ENCODE measurements at regions not wholly inside any gene's neighbourhood (a gene's known extent, or its start where the extent isn't known, plus 50 kb on each side); places are given as distances from the start of the nearest gene placed in this dataset.
A peak's percentile ranks its signal among the peaks of the same experiment; 100 is the strongest.
"Not testable (repeated sequence)": the region's sequence is repeated elsewhere in the genome, so short reads cannot be mapped to it uniquely, and the experiment has no call there.

DNA sequence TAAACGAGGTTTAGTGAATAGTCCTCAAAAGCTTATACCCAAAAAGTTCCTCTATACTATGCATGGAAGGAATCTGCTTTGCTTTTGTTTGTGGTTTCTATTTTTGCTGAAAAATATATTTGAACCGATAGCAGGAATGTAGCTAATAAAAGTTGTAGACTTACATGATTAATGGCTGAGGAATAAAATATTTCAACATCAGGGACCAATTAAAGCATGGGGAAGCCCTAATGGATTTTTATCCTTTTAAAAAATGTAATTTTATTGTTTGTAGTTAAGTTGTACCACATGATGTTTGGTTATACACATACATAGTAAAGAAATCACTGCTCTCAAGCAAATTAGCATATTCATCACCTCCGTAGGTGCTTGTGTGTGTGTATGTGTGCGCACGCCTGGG, 295.3 kb upstream of the CNTN5 start:
- no peak overlapping the region for H3K4me3 ChIP-seq (ENCODE audit: low read depth, low read length)
- no peak for DNase-seq

DNA sequence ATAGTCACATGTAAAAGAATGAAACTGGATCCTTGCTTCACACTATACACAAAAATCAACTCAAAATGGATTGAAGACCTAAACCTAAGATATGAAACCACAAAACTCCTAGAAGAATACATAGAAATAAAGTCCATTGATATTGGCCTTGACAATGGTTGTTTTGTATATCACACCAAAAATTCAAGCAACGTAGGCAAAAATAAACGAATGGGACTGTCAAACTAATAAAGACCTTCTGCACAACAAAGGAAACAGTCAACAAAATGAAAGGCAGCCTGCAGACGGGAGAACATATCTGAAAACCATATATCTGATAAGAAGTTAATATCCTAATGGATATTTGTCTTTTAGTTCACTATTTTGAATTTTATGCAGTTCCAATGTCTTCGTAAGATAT, 292.3 kb upstream of the CNTN5 start:
- Histone ChIP-seq H3K9me3 (peaks cover 3% of the 10 kb centered on the region; the same call in 1 of the 2 replicates), H3K27me3 (no peaks in the 10 kb centered on the region), H3K4me1 (peaks cover 4% of the 10 kb centered on the region; the same call in 1 of the 2 replicates), H3K36me3 (no peaks in the 10 kb centered on the region), H3K4me3 (ENCODE audit: low read depth, low read length) (no peak overlapping the region)
- no peak for DNase-seq
- TF ChIP-seq, protein P1, sequence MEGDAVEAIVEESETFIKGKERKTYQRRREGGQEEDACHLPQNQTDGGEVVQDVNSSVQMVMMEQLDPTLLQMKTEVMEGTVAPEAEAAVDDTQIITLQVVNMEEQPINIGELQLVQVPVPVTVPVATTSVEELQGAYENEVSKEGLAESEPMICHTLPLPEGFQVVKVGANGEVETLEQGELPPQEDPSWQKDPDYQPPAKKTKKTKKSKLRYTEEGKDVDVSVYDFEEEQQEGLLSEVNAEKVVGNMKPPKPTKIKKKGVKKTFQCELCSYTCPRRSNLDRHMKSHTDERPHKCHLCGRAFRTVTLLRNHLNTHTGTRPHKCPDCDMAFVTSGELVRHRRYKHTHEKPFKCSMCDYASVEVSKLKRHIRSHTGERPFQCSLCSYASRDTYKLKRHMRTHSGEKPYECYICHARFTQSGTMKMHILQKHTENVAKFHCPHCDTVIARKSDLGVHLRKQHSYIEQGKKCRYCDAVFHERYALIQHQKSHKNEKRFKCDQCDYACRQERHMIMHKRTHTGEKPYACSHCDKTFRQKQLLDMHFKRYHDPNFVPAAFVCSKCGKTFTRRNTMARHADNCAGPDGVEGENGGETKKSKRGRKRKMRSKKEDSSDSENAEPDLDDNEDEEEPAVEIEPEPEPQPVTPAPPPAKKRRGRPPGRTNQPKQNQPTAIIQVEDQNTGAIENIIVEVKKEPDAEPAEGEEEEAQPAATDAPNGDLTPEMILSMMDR (IDR thresholded peaks at IDR 0.05; ENCODE audit: low read depth, low read length), result no peak

More for the DNA sequence above, 295.3 kb upstream of the CNTN5 start:
- Histone ChIP-seq H3K9me3 (no peaks in the 10 kb centered on the region), H3K4me1 (no peaks in the 10 kb centered on the region), H3K36me3 (no peaks in the 10 kb centered on the region), H3K27me3 (no peaks in the 10 kb centered on the region)
- TF ChIP-seq, protein P1 (IDR thresholded peaks at IDR 0.05; ENCODE audit: low read depth, low read length), result no peak

DNA sequence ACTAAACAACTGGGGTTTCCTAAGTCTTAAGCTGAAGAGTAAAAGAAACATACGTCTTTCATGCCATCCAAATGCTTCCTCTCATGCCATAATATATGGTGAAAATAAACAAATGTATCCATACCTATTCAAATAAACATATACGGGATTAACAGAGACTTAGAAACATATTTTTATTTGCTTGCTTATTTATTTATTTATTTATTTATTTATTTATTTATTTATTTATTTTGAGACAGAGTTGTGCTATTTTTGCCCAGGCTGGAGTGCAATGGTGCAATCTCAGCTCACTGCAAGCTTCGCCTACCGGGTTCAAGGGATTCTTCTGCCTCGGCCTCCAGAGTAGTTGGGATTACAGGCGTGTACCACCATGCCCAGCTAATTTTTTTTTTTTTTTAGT, 291.6 kb upstream of the CNTN5 start:
- Histone ChIP-seq H3K9me3 (peaks cover 3% of the 10 kb centered on the region; the same call in 1 of the 2 replicates), H3K36me3 (no peaks in the 10 kb centered on the region), H3K27me3 (no peaks in the 10 kb centered on the region), H3K4me3 (ENCODE audit: low read depth, low read length) (no peak overlapping the region), H3K4me1 (peaks cover 4% of the 10 kb centered on the region; the same call in 1 of the 2 replicates)
- TF ChIP-seq, protein P1 (IDR thresholded peaks at IDR 0.05; ENCODE audit: low read depth, low read length), result no peak
- DNase-seq, result no peak

DNA sequence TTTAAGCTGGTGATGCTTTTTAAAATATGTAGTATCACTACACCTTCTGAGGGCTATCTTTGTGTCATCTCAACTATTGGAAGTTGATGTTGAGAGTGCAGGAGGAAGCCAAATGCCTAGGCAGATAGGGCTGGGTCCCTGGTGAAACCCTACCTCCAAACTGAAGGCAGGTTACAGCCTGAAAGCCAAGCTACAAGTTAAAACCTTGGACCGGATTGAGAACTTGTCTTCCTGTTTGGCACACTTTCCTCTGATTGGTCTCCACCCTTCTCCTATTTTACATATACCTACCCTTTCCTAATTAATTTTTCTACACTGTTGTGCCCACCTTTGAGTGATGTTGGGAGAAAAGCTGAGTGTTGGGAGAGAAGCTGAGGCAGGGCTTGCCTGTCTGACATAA, 287.8 kb upstream of the CNTN5 start:
- Histone ChIP-seq H3K9me3 (peaks cover 3% of the 10 kb centered on the region; the same call in 1 of the 2 replicates), H3K36me3 (no peaks in the 10 kb centered on the region), H3K4me1 (peaks cover 9% of the 10 kb centered on the region), H3K4me3 (ENCODE audit: low read depth, low read length) (no peak overlapping the region), H3K27me3 (no peaks in the 10 kb centered on the region)
- DNase-seq, result no peak
- TF ChIP-seq, protein P1 (IDR thresholded peaks at IDR 0.05; ENCODE audit: low read depth, low read length), result no peak

DNA sequence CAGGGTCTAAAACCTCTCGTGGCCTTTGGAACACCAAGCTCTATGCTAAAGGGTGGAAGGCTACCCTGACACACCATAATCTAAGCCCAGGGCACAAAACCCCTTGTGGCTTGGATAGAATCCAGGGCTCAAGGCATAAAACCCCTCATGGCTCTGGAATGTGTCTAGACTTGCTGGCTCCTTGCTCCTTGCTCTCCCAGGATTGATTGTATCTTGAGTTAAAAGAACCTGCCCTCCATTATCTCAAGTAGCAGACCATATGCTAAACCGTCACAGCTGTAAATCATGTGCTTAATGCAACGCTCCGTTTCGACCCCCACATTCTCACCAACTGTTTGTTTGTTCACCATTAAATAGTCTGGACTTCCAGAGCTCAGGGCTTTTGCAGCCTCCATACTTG, 287.4 kb upstream of the CNTN5 start:
- peak; percentile 33 for DNase-seq
- not testable (repeated sequence) for H3K36me3 ChIP-seq; H3K27me3 ChIP-seq; H3K4me3 ChIP-seq (ENCODE audit: low read depth, low read length); H3K9me3 ChIP-seq; H3K4me1 ChIP-seq

DNA sequence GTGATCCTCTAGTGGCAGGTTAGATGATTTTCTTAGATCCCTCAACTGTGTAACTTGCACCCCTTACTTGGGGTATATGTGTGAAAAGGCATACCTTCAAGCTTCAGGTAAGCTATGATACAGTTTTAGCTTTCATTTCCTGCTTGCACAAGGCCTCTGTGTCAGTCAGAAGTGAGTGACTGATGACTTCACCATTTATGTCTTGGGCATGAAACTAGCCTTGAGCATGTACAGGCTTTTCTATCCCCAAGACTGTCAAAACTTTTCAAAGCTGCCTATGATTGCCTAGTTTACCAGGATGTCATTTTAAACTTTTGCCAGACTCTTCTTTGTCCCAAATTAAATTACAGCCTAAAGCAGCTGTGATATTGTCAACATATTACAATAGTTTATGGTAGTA, 286.1 kb upstream of the CNTN5 start:
- H3K9me3 ChIP-seq, result peaks cover 3% of the 10 kb centered on the region; the same call in 1 of the 2 replicates
- peaks cover 9% of the 10 kb centered on the region for H3K4me1 ChIP-seq
- TF ChIP-seq, protein P1 (IDR thresholded peaks at IDR 0.05; ENCODE audit: low read depth, low read length), result no peak
- no peak for DNase-seq
- H3K27me3 ChIP-seq, result no peaks in the 10 kb centered on the region
- H3K36me3 ChIP-seq, result no peaks in the 10 kb centered on the region
- H3K4me3 ChIP-seq (ENCODE audit: low read depth, low read length), result no peak overlapping the region

DNA sequence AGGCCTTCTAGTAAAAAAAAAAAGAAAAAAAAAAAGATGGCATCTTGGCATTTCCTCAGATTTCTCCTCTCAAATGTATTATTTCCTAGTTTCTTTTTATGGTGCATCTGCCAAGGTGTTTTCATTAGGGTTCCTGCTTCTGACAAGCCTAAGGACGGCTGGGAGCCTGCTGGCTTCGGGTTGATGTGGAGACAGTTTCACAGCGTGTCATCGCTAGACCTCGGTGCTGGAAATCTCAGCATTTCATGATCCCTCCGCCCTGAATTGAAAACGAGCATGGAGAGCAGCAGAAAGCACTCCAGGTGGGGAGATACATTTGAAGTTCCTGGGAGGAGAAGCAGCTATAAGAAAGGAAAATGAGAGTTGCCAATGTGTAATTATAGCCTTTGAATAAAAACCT, 283.9 kb upstream of the CNTN5 start:
- Histone ChIP-seq H3K36me3 (no peaks in the 10 kb centered on the region), H3K4me1 (peaks cover 18% of the 10 kb centered on the region), H3K9me3 (peaks cover 3% of the 10 kb centered on the region; the same call in 1 of the 2 replicates), H3K4me3 (ENCODE audit: low read depth, low read length) (no peak overlapping the region), H3K27me3 (no peaks in the 10 kb centered on the region)
- DNase-seq, result no peak
- TF ChIP-seq, protein P1 (IDR thresholded peaks at IDR 0.05; ENCODE audit: low read depth, low read length), result no peak

All from BE2C (cell line).